ENCODE measurements at regions not wholly inside any gene's neighbourhood (a gene's known extent, or its start where the extent isn't known, plus 50 kb on each side); places are given as distances from the start of the nearest gene placed in this dataset.

DNA sequence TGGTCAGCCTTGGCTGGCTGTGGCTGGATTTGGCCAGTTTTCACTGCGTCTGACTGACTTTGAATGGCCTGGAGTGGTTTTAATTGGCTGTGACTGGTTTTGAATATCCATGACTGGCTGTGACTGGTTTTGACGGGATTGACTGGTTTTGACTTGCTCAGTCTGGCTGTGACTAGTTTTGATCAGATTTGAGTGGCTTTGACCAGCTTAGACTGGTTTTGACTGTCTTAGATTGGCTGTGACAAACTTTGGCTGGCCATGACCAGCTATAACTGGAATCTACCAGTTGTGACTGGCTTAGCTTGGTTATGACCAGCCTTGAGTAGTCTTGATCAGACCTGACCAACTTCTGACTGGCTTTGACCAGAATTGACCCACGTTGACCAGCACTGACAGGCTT lies 168.4 kb upstream of the AMOT start:
- DNase-seq (ENCODE audit: low spot score): no peak
- H3K27me3 ChIP-seq (replicated peaks; ENCODE audit: insufficient read depth): no peaks in the 10 kb centered on the region
- TF ChIP-seq, protein P1, sequence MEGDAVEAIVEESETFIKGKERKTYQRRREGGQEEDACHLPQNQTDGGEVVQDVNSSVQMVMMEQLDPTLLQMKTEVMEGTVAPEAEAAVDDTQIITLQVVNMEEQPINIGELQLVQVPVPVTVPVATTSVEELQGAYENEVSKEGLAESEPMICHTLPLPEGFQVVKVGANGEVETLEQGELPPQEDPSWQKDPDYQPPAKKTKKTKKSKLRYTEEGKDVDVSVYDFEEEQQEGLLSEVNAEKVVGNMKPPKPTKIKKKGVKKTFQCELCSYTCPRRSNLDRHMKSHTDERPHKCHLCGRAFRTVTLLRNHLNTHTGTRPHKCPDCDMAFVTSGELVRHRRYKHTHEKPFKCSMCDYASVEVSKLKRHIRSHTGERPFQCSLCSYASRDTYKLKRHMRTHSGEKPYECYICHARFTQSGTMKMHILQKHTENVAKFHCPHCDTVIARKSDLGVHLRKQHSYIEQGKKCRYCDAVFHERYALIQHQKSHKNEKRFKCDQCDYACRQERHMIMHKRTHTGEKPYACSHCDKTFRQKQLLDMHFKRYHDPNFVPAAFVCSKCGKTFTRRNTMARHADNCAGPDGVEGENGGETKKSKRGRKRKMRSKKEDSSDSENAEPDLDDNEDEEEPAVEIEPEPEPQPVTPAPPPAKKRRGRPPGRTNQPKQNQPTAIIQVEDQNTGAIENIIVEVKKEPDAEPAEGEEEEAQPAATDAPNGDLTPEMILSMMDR (IDR thresholded peaks at IDR 0.05): no peak
- TF ChIP-seq POLR2AphosphoS5 (IDR thresholded peaks at IDR 0.05) (no peak), POLR2A (IDR thresholded peaks at IDR 0.05) (no peak)
- intact Hi-C loops (cut with DNase I): no loop called here
- 88% methylated on average over 3 of the region's 3 CpGs for WGBS
- no peaks in the 10 kb centered on the region for H3K9me3 ChIP-seq
- H3K36me3 ChIP-seq: no peaks in the 10 kb centered on the region
- H3K4me1 ChIP-seq (replicated peaks): no peaks in the 10 kb centered on the region
- H3K27ac ChIP-seq: no peak overlapping the region
- no peak overlapping the region for H3K4me3 ChIP-seq

DNA sequence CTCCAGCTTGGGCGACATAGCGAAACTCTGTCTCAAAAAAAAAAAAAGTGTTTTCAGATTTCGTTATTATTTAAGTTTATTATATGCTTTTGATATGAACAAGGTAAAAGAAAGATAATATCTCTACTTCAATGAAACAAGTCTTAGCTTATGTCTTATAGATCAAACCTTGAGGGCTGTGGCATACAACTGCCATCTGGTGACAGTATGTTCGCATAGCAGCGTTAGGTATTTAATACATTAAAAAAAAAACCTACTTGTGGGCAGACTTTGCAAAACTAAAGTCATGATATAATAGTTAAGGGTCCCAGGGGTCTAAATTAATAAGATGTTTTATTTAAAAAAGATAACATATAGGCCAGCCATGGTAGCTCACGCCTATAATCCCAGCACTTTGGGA lies 161.2 kb upstream of the AMOT start:
- Histone ChIP-seq H3K9me3 (no peaks in the 10 kb centered on the region), H3K27me3 (replicated peaks; ENCODE audit: insufficient read depth) (no peaks in the 10 kb centered on the region), H3K36me3 (no peaks in the 10 kb centered on the region), H3K4me3 (no peak overlapping the region), H3K27ac (no peak overlapping the region), H3K4me1 (replicated peaks) (no peaks in the 10 kb centered on the region)
- intact Hi-C loops (cut with DNase I): no loop called here
- no peak for TF ChIP-seq POLR2A (IDR thresholded peaks at IDR 0.05)
- TF ChIP-seq, protein P1 (IDR thresholded peaks at IDR 0.05): no peak
- no peak for TF ChIP-seq POLR2AphosphoS5 (IDR thresholded peaks at IDR 0.05)
- no peak for DNase-seq (ENCODE audit: low spot score)
- WGBS: 75% methylated on average over 6 of the region's 6 CpGs

DNA sequence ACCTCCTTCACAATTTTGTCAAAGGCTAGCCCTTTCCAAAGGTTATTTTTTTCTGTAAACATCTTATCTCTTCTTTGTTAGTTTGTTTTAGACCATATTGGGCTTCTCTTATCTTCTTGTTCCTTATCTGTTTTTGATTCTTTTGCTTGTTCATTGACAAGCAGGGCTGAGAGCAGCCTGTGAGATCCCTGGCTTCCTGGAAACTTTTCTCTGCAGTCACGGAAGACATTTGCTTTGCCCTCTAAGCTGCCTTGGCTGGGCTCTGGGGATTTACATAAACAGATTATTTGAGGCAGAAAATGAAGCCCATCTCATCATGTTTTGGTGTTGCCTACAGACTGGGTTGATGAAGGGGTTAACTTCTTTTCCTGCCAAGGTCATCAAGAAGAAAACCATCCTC lies 157.4 kb upstream of the AMOT start:
- no peaks in the 10 kb centered on the region for H3K9me3 ChIP-seq
- 60% methylated on average over 1 of the region's 1 CpG for WGBS
- H3K36me3 ChIP-seq: no peaks in the 10 kb centered on the region
- H3K4me1 ChIP-seq (replicated peaks): no peaks in the 10 kb centered on the region
- no peaks in the 10 kb centered on the region for H3K27me3 ChIP-seq (replicated peaks; ENCODE audit: insufficient read depth)
- DNase-seq (ENCODE audit: low spot score): no peak
- intact Hi-C loops (cut with DNase I): no loop called here
- TF ChIP-seq, protein P1 (IDR thresholded peaks at IDR 0.05): no peak
- TF ChIP-seq POLR2AphosphoS5 (IDR thresholded peaks at IDR 0.05) (no peak), POLR2A (IDR thresholded peaks at IDR 0.05) (no peak)
- no peak overlapping the region for H3K27ac ChIP-seq
- H3K4me3 ChIP-seq: no peak overlapping the region

DNA sequence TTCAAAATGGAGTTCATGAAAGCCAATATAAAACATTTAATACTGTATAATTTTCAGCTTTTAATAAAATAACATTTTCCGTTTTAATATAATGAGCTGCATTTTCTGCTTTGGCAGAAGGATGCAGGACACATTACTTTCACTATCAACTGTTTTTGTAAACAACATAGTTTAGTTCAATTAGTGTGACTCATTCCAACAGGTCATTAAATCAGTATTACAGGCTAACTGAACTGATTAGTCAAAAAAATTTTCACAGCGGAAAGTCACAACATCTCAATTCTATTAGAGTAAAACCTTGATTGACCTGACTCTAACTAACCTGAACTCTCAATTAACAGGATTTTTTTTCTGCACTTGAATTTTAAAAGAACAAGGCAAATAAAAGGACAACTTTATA lies 151.2 kb upstream of the AMOT start:
- Histone ChIP-seq H3K36me3 (no peaks in the 10 kb centered on the region), H3K9me3 (no peaks in the 10 kb centered on the region), H3K27me3 (replicated peaks; ENCODE audit: insufficient read depth) (no peaks in the 10 kb centered on the region), H3K4me3 (no peak overlapping the region), H3K4me1 (replicated peaks) (no peaks in the 10 kb centered on the region), H3K27ac (no peak overlapping the region)
- DNase-seq (ENCODE audit: low spot score): no peak
- 86% methylated on average over 2 of the region's 2 CpGs for WGBS
- intact Hi-C loops (cut with DNase I): no loop called here
- no peak for TF ChIP-seq POLR2A (IDR thresholded peaks at IDR 0.05)
- no peak for TF ChIP-seq POLR2AphosphoS5 (IDR thresholded peaks at IDR 0.05)
- TF ChIP-seq, protein P1 (IDR thresholded peaks at IDR 0.05): no peak

DNA sequence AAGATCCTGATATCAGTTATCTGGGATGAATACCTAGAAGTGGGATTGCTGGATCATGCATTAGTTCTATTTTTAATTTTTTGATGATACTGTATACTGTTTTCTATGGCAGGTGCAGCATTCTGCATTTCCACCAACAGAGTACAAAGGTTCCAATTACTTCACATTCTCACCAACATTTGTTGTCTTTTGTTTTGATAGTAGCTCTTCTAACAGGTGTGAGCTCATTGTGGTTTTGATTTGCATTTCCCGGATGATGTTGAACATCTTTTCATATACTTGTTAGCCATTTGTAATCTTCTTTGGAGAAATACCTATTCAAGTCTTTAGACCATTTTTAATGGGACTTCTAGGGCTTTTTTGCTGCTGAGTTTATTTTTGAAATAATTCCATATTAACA lies 139.2 kb upstream of the AMOT start:
- 89% methylated on average over 1 of the region's 1 CpG for WGBS
- Histone ChIP-seq H3K36me3 (no peaks in the 10 kb centered on the region), H3K27me3 (replicated peaks; ENCODE audit: insufficient read depth) (no peaks in the 10 kb centered on the region), H3K4me1 (replicated peaks) (no peaks in the 10 kb centered on the region), H3K27ac (no peak overlapping the region), H3K4me3 (no peak overlapping the region), H3K9me3 (no peaks in the 10 kb centered on the region)
- TF ChIP-seq POLR2AphosphoS5 (IDR thresholded peaks at IDR 0.05): no peak
- TF ChIP-seq POLR2A (IDR thresholded peaks at IDR 0.05): no peak
- TF ChIP-seq, protein P1 (IDR thresholded peaks at IDR 0.05): no peak
- intact Hi-C loops (cut with DNase I): no loop called here
- DNase-seq (ENCODE audit: low spot score): no peak

Data from prostate gland (tissue), 2 donors.